ENCODE measurements at regions not wholly inside any gene's neighbourhood (a gene's known extent, or its start where the extent isn't known, plus 50 kb on each side); places are given as distances from the start of the nearest gene placed in this dataset.
"Not testable (repeated sequence)": the region's sequence is repeated elsewhere in the genome, so short reads cannot be mapped to it uniquely, and the experiment has no call there.

GRCh38 chr2:16911746-16912145 is 246.1 kb upstream of the CYRIA start:
- H2AFZ ChIP-seq = no peak overlapping the region
- no peaks in the 10 kb centered on the region for H3K79me2 ChIP-seq (ENCODE audit: low read depth)
- ChIA-PET CTCF (no interaction called here), POLR2A (ENCODE audit: unreplicated experiment) (no interaction called here)
- peaks cover 46% of the 10 kb centered on the region for H3K4me1 ChIP-seq (replicated peaks; ENCODE audit: insufficient read depth)
- no peaks in the 10 kb centered on the region for H3K9me2 ChIP-seq (ENCODE audit: insufficient read depth)
- no peak overlapping the region for H3K27ac ChIP-seq
- BruUV-seq (replicated peaks) = no TSS peak
- H3K4me3 ChIP-seq = no peak overlapping the region
- no peaks in the 10 kb centered on the region for H3K27me3 ChIP-seq (ENCODE audit: insufficient read depth, low read depth)
- no peak for TF ChIP-seq EZH2 (IDR thresholded peaks at IDR 0.05; ENCODE audit: low read depth)
- TF ChIP-seq CTCF (conservative IDR thresholded peaks at IDR 0.05) = no peak
- H3K4me2 ChIP-seq = no peak overlapping the region
- intact Hi-C loops (cut with micrococcal nuclease; ENCODE audit: unreplicated experiment) = loop anchor here (10.0 kb wide), 1 partner anchor 297 kb away; no protein-coding TSS in a partner anchor
- DNase-seq = no peak
- no peaks in the 10 kb centered on the region for H3K36me3 ChIP-seq (ENCODE audit: low read depth)
- H3K9me3 ChIP-seq (ENCODE audit: insufficient read depth, low read depth) = no peaks in the 10 kb centered on the region
- H4K20me1 ChIP-seq (ENCODE audit: insufficient read depth) = no peaks in the 10 kb centered on the region
- H3F3A ChIP-seq (ENCODE audit: insufficient read depth, low read depth) = peaks cover 19% of the 10 kb centered on the region

GRCh38 chr2:16908656-16909055 is 243.0 kb upstream of the CYRIA start:
- H3F3A ChIP-seq (ENCODE audit: insufficient read depth, low read depth) = no peaks in the 10 kb centered on the region
- no peak overlapping the region for H3K4me3 ChIP-seq
- no peaks in the 10 kb centered on the region for H3K27me3 ChIP-seq (ENCODE audit: insufficient read depth, low read depth)
- POLR2A ChIA-PET (ENCODE audit: unreplicated experiment) = interaction anchor here (0.6 kb wide), 1 partner anchor 335 kb away, joined by 6 read pairs; no protein-coding TSS in a partner anchor
- no TSS peak for BruUV-seq (replicated peaks)
- CTCF ChIA-PET = no interaction called here
- H3K9me2 ChIP-seq (ENCODE audit: insufficient read depth) = no peaks in the 10 kb centered on the region
- peaks cover 18% of the 10 kb centered on the region for H3K4me1 ChIP-seq (replicated peaks; ENCODE audit: insufficient read depth)
- H3K9me3 ChIP-seq (ENCODE audit: insufficient read depth, low read depth) = no peaks in the 10 kb centered on the region
- no peaks in the 10 kb centered on the region for H4K20me1 ChIP-seq (ENCODE audit: insufficient read depth)
- H3K4me2 ChIP-seq = no peak overlapping the region
- DNase-seq = peak in 1 of 2 experiments; percentile 57
- intact Hi-C loops (cut with micrococcal nuclease; ENCODE audit: unreplicated experiment) = no loop called here
- no peaks in the 10 kb centered on the region for H3K79me2 ChIP-seq (ENCODE audit: low read depth)
- peak overlapping the region; percentile 57 for H3K27ac ChIP-seq
- no peaks in the 10 kb centered on the region for H3K36me3 ChIP-seq (ENCODE audit: low read depth)
- H2AFZ ChIP-seq = no peak overlapping the region
- TF ChIP-seq CTCF (conservative IDR thresholded peaks at IDR 0.05) = no peak
- TF ChIP-seq EZH2 (IDR thresholded peaks at IDR 0.05; ENCODE audit: low read depth) = no peak

- Histone ChIP-seq H4K20me1 (ENCODE audit: insufficient read depth) (no peaks in the 10 kb centered on the region), H3K9me2 (ENCODE audit: insufficient read depth) (no peaks in the 10 kb centered on the region), H3K79me2 (ENCODE audit: low read depth) (no peaks in the 10 kb centered on the region), H3K4me2 (no peak overlapping the region), H3K36me3 (ENCODE audit: low read depth) (no peaks in the 10 kb centered on the region), H3K9me3 (ENCODE audit: insufficient read depth, low read depth) (no peaks in the 10 kb centered on the region), H3K4me3 (no peak overlapping the region), H3K27me3 (ENCODE audit: insufficient read depth, low read depth) (no peaks in the 10 kb centered on the region), H3K27ac (peak overlapping the region; percentile 57; the same call in 1 of the 2 replicates), H3K4me1 (replicated peaks; ENCODE audit: insufficient read depth) (peaks cover 10% of the 10 kb centered on the region), H3F3A (ENCODE audit: insufficient read depth, low read depth) (no peaks in the 10 kb centered on the region), H2AFZ (peak overlapping the region; percentile 5; the same call in 1 of the 2 replicates)
- TF ChIP-seq CTCF (conservative IDR thresholded peaks at IDR 0.05) (no peak), EZH2 (IDR thresholded peaks at IDR 0.05; ENCODE audit: low read depth) (no peak)
- BruUV-seq (replicated peaks) = no TSS peak
- ChIA-PET POLR2A (ENCODE audit: unreplicated experiment) (no interaction called here), CTCF (no interaction called here)
- DNase-seq = no peak
- intact Hi-C loops (cut with micrococcal nuclease; ENCODE audit: unreplicated experiment) = no loop called here
Measured at GRCh38 chr2:16907645-16908282, 242.1 kb upstream of the CYRIA start.

GRCh38 chr2:16905325-16905724 is 239.7 kb upstream of the CYRIA start:
- intact Hi-C loops (cut with micrococcal nuclease; ENCODE audit: unreplicated experiment); H3F3A ChIP-seq (ENCODE audit: insufficient read depth, low read depth); H3K27me3 ChIP-seq (ENCODE audit: insufficient read depth, low read depth); H3K4me2 ChIP-seq; H4K20me1 ChIP-seq (ENCODE audit: insufficient read depth); H3K27ac ChIP-seq; H2AFZ ChIP-seq; H3K9me3 ChIP-seq (ENCODE audit: insufficient read depth, low read depth); POLR2A ChIA-PET (ENCODE audit: unreplicated experiment); H3K79me2 ChIP-seq (ENCODE audit: low read depth); CTCF ChIA-PET; DNase-seq; H3K36me3 ChIP-seq (ENCODE audit: low read depth); H3K4me3 ChIP-seq; BruUV-seq (replicated peaks); H3K9me2 ChIP-seq (ENCODE audit: insufficient read depth): not testable (repeated sequence)
- H3K4me1 ChIP-seq (replicated peaks; ENCODE audit: insufficient read depth) = peaks cover 10% of the 10 kb centered on the region

All from PC-9 (cell line).